GM19468 (cell line): ENCODE measurements at regions not wholly inside any gene's neighbourhood (a gene's known extent, or its start where the extent isn't known, plus 50 kb on each side); places are given as distances from the start of the nearest gene placed in this dataset.

Experiments used
- ATAC-seq: cut with Tn5 transposase; IDR thresholded peaks from one replicate; pipeline ENCODE4 v1.9.1; 2021; ENCODE audit warnings: mild to moderate bottlenecking, moderate library complexity, moderate number of reproducible peaks; ENCODE audit not compliant: unreplicated experiment; ENCODE audit errors: extremely low read depth

DNA sequence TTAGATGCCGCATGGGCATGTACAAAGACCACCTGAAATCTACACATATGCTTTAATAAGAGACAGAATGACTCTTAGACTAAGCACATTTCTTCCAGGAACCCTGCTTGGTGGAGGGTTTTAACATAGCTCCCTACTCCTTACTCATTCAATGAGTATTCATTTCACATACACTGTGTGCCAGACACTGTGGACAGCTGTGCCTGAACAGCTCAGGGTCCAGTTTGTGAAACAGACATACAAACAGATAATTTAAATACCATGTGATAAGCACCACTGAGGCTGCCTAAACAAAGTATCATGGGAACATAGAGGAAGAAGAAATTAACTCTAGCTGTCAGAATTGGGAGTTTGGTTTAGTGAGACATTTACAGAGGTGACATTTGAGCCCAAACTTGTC lies 65.2 kb upstream of the ITPRID1 start:
- ATAC-seq = no peak

DNA sequence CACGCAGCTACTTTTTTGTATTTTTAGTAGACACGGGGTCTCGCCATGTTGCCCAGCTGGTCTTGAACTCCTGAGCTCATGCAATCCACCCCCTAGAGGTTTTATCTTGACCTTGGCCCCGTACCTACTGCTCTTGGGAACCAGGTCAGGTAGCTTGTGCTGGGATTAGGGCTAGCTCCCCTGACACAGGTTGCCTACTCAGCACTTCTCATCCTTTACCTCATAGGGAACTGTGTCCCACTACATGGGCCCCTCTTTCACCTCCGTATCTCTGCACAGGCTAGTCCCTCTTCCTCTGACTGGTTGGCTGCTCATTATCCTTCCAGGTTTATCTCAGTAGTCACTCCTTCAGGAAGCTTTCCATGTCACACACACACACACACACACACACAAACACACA lies 58.0 kb upstream of the ITPRID1 start:
- ATAC-seq = no peak

- ATAC-seq = no peak
Measured at GRCh38 chr7:31456646-31457368, 57.1 kb upstream of the ITPRID1 start.

- ATAC-seq = no peak
Measured at GRCh38 chr7:31457551-31457950, 56.3 kb upstream of the ITPRID1 start.

- ATAC-seq = no peak
Measured at GRCh38 chr7:31458203-31458602, 55.7 kb upstream of the ITPRID1 start.

GRCh38 chr7:31462636-31463035 lies 51.3 kb upstream of the ITPRID1 start:
- no peak for ATAC-seq
